ENCODE measurements at regions not wholly inside any gene's neighbourhood (a gene's known extent, or its start where the extent isn't known, plus 50 kb on each side); places are given as distances from the start of the nearest gene placed in this dataset.

- H3K27me3 ChIP-seq (replicated peaks; ENCODE audit: control insufficient read depth, insufficient read depth, low read length): no peaks in the 10 kb centered on the region
- no peak overlapping the region for H3K4me3 ChIP-seq (replicated peaks; ENCODE audit: low read depth, low read length)
- H3K36me3 ChIP-seq (ENCODE audit: control insufficient read depth, insufficient read depth, low read length): no peaks in the 10 kb centered on the region
- DNase-seq (ENCODE audit: extremely low read depth, insufficient read length): no peak
- TF ChIP-seq, protein P1, sequence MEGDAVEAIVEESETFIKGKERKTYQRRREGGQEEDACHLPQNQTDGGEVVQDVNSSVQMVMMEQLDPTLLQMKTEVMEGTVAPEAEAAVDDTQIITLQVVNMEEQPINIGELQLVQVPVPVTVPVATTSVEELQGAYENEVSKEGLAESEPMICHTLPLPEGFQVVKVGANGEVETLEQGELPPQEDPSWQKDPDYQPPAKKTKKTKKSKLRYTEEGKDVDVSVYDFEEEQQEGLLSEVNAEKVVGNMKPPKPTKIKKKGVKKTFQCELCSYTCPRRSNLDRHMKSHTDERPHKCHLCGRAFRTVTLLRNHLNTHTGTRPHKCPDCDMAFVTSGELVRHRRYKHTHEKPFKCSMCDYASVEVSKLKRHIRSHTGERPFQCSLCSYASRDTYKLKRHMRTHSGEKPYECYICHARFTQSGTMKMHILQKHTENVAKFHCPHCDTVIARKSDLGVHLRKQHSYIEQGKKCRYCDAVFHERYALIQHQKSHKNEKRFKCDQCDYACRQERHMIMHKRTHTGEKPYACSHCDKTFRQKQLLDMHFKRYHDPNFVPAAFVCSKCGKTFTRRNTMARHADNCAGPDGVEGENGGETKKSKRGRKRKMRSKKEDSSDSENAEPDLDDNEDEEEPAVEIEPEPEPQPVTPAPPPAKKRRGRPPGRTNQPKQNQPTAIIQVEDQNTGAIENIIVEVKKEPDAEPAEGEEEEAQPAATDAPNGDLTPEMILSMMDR (IDR thresholded peaks at IDR 0.05; ENCODE audit: insufficient read depth, low read length, poor library complexity, severe bottlenecking): no peak
Observed at GRCh38 chr10:129253161-129253864, 213.7 kb upstream of the MGMT start.

GRCh38 chr10:129253865-129254179, 213.2 kb upstream of the MGMT start:
- H3K27me3 ChIP-seq (replicated peaks; ENCODE audit: control insufficient read depth, insufficient read depth, low read length): no peaks in the 10 kb centered on the region
- H3K4me3 ChIP-seq (replicated peaks; ENCODE audit: low read depth, low read length): no peak overlapping the region
- no peak for DNase-seq (ENCODE audit: extremely low read depth, insufficient read length)
- TF ChIP-seq, protein P1 (IDR thresholded peaks at IDR 0.05; ENCODE audit: insufficient read depth, low read length, poor library complexity, severe bottlenecking): no peak
- no peaks in the 10 kb centered on the region for H3K36me3 ChIP-seq (ENCODE audit: control insufficient read depth, insufficient read depth, low read length)

DNA sequence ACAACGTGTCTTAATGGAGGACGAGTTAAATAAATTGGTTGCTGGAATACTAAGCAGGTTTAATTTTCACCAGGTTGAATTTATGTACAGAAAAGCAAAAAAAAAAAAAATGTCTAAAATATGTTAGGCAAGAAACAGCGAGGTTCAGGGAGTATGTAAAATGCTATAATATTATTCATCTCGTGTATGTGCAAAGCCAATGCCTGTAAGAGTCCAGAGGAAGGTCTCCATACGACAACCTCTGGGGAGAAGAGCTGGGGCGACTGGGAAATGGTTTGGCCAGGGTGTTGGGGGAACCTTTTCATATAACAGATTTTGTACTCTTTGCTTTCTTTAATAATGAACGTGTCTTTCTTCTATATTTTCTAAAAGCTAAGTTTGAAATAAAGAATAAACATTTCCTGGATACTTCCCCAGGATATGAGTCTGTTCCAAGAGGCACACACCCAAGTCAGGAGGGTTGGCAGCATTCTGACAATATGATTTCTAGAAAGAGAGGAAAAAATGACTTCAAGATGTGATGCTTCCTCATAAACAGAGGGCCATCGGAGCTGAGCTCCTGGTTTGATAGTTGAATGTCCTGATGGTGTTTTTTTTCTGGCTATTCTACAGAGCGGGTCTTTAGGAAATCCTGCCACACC, 208.6 kb upstream of the MGMT start:
- no peaks in the 10 kb centered on the region for H3K36me3 ChIP-seq (ENCODE audit: control insufficient read depth, insufficient read depth, low read length)
- TF ChIP-seq, protein P1 (IDR thresholded peaks at IDR 0.05; ENCODE audit: insufficient read depth, low read length, poor library complexity, severe bottlenecking): no peak
- no peak for DNase-seq (ENCODE audit: extremely low read depth, insufficient read length)

DNA sequence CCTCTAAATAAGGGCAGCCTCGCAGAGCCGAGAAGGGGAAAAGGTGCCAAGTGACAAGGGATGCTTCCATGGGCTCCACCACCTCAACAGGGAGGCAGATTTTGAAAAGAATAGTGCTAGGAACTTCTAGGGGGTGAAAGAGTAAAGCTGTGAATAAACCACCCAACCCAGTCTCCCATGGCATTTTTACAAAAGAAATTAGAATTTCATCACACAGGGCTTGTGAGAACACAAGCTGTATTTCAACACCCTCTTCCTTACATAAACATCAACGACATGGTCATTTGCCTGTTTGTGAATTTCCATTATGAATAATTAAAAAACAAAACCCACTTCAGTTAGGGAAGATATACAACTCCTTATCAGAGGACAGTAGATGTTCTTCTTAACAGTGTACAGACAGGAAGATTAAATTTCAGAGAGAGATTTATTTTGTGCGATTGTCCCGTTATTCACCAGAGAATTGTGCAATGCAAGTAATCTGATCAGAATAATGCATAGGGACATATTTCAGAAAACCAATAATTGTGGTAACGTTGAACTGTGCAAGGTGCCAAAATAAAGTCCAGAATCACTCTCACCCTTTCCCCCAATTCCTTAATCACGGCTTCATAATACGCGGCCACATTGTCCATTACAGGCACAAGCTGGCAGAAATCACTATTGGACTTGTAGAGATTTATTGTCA, 207.8 kb upstream of the MGMT start:
- Histone ChIP-seq H3K4me3 (replicated peaks; ENCODE audit: low read depth, low read length) (no peak overlapping the region), H3K27me3 (replicated peaks; ENCODE audit: control insufficient read depth, insufficient read depth, low read length) (no peaks in the 10 kb centered on the region), H3K36me3 (ENCODE audit: control insufficient read depth, insufficient read depth, low read length) (no peaks in the 10 kb centered on the region)
- TF ChIP-seq, protein P1 (IDR thresholded peaks at IDR 0.05; ENCODE audit: insufficient read depth, low read length, poor library complexity, severe bottlenecking): no peak
- DNase-seq (ENCODE audit: extremely low read depth, insufficient read length): no peak

More for the DNA sequence above, 208.6 kb upstream of the MGMT start:
- Histone ChIP-seq H3K4me3 (replicated peaks; ENCODE audit: low read depth, low read length) (no peak overlapping the region), H3K27me3 (replicated peaks; ENCODE audit: control insufficient read depth, insufficient read depth, low read length) (no peaks in the 10 kb centered on the region)

GRCh38 chr10:129272176-129272575, 194.9 kb upstream of the MGMT start:
- TF ChIP-seq, protein P1 (IDR thresholded peaks at IDR 0.05; ENCODE audit: insufficient read depth, low read length, poor library complexity, severe bottlenecking): no peak
- DNase-seq (ENCODE audit: extremely low read depth, insufficient read length): no peak
- H3K27me3 ChIP-seq (replicated peaks; ENCODE audit: control insufficient read depth, insufficient read depth, low read length): no peaks in the 10 kb centered on the region
- no peaks in the 10 kb centered on the region for H3K36me3 ChIP-seq (ENCODE audit: control insufficient read depth, insufficient read depth, low read length)
- H3K4me3 ChIP-seq (replicated peaks; ENCODE audit: low read depth, low read length): no peak overlapping the region

All from GM06990 (cell line).